Colonic mucosa (tissue), 4 donors: ENCODE measurements at regions not wholly inside any gene's neighbourhood (a gene's known extent, or its start where the extent isn't known, plus 50 kb on each side); places are given as distances from the start of the nearest gene placed in this dataset.
"Not testable (repeated sequence)": the region's sequence is repeated elsewhere in the genome, so short reads cannot be mapped to it uniquely, and the experiment has no call there.

Experiments
- DNase-seq: peaks from one replicate; pipeline ENCODE4 v3.0.0-alpha.2; 2020
- H3K27ac ChIP-seq: fragments of 200-600 bp; one replicate; pipeline ENCODE4 v1.8.0; 2021
- H3K27me3 ChIP-seq: fragments of 200-600 bp; one replicate; pipeline ENCODE4 v1.8.0; 2021
- H3K36me3 ChIP-seq: fragments of 200-600 bp; one replicate; pipeline ENCODE4 v1.8.0; 2021
- H3K4me1 ChIP-seq: fragments of 200-600 bp; one replicate; pipeline ENCODE4 v1.8.0; 2021; ENCODE audit warnings: mild to moderate bottlenecking
- H3K4me3 ChIP-seq: fragments of 200-600 bp; one replicate; pipeline ENCODE4 v1.8.0; 2021
- H3K9ac ChIP-seq, 2 donors: one replicate each; pipeline ENCODE4 v1.7.0; 2013; ENCODE audit warnings: control low read depth in 2 of 2, low read depth in 2 of 2, low read length in 2 of 2
- H3K9me3 ChIP-seq: fragments of 200-600 bp; one replicate; pipeline ENCODE4 v1.8.0; 2021
- CTCF ChIP-seq: fragments of 200-600 bp; IDR thresholded peaks from one replicate; pipeline ENCODE4 v1.8.0; 2022; ENCODE audit warnings: antibody characterized with exemption, mild to moderate bottlenecking
- intact Hi-C: fragments of 100-400 bp; cut with DNase I; formaldehyde crosslinking; loops from one replicate; pipeline ENCODE4 v1.14.1; 2022
- donor health status: healthy.
- donor health status: DM: no; HTN: no; CAD: no.
- donor health status: DM: no; HTN: no; CAD: no.

GRCh38 chr10:9334270-9334669 lies 1279.8 kb downstream of the GATA3 start:
- intact Hi-C loops = loop anchor here (10.0 kb wide), 1 partner anchor 1341 kb away; no protein-coding TSS in a partner anchor
- H3K9me3 ChIP-seq = no peaks in the 10 kb centered on the region

GRCh38 chr10:9339716-9340115 lies 1285.2 kb downstream of the GATA3 start:
- Histone ChIP-seq H3K9me3 (no peaks in the 10 kb centered on the region), H3K4me3 (no peak overlapping the region), H3K27ac (no peak overlapping the region), H3K9ac (no peak overlapping the region), H3K27me3 (no peaks in the 10 kb centered on the region), H3K36me3 (no peaks in the 10 kb centered on the region), H3K4me1 (no peaks in the 10 kb centered on the region)
- intact Hi-C loops = loop anchor here (10.0 kb wide), 1 partner anchor 1335 kb away; no protein-coding TSS in a partner anchor
- TF ChIP-seq CTCF = no peak
- DNase-seq = no peak

More at GRCh38 chr10:9334270-9334669, 1279.8 kb downstream of the GATA3 start:
- no peak for DNase-seq
- no peaks in the 10 kb centered on the region for H3K36me3 ChIP-seq
- H3K27me3 ChIP-seq = no peaks in the 10 kb centered on the region
- H3K9ac ChIP-seq = no peak overlapping the region
- no peak overlapping the region for H3K4me3 ChIP-seq
- no peak overlapping the region for H3K27ac ChIP-seq
- no peaks in the 10 kb centered on the region for H3K4me1 ChIP-seq
- no peak for TF ChIP-seq CTCF

GRCh38 chr10:9342885-9343570 lies 1288.5 kb downstream of the GATA3 start:
- peak; percentile 35 for TF ChIP-seq CTCF
- Histone ChIP-seq H3K36me3 (no peaks in the 10 kb centered on the region), H3K4me3 (no peak overlapping the region), H3K27me3 (no peaks in the 10 kb centered on the region), H3K27ac (no peak overlapping the region), H3K9ac (no peak overlapping the region), H3K4me1 (no peaks in the 10 kb centered on the region), H3K9me3 (no peaks in the 10 kb centered on the region)
- intact Hi-C loops = no loop called here
- no peak for DNase-seq

GRCh38 chr10:9347933-9348332 lies 1293.4 kb downstream of the GATA3 start:
- H3K9me3 ChIP-seq, H3K27me3 ChIP-seq, H3K27ac ChIP-seq, H3K36me3 ChIP-seq, H3K4me3 ChIP-seq, H3K4me1 ChIP-seq, H3K9ac ChIP-seq, intact Hi-C loops, DNase-seq: not testable (repeated sequence)

GRCh38 chr10:9357471-9357870 lies 1303.0 kb downstream of the GATA3 start:
- Histone ChIP-seq H3K27ac (no peak overlapping the region), H3K9me3 (no peaks in the 10 kb centered on the region), H3K4me3 (no peak overlapping the region), H3K4me1 (no peaks in the 10 kb centered on the region), H3K27me3 (no peaks in the 10 kb centered on the region), H3K9ac (no peak overlapping the region), H3K36me3 (no peaks in the 10 kb centered on the region)
- no peak for DNase-seq
- TF ChIP-seq CTCF = no peak
- intact Hi-C loops = no loop called here

- H3K36me3 ChIP-seq = no peaks in the 10 kb centered on the region
- H3K4me1 ChIP-seq = no peaks in the 10 kb centered on the region
- TF ChIP-seq CTCF = no peak
- H3K9me3 ChIP-seq = no peaks in the 10 kb centered on the region
- no peak overlapping the region for H3K9ac ChIP-seq
- intact Hi-C loops = no loop called here
- DNase-seq = no peak
- no peak overlapping the region for H3K4me3 ChIP-seq
- no peaks in the 10 kb centered on the region for H3K27me3 ChIP-seq
- no peak overlapping the region for H3K27ac ChIP-seq
Observed at GRCh38 chr10:9362721-9363120, 1308.2 kb downstream of the GATA3 start.
